Loucy (cell line): ENCODE measurements at regions not wholly inside any gene's neighbourhood (a gene's known extent, or its start where the extent isn't known, plus 50 kb on each side); places are given as distances from the start of the nearest gene placed in this dataset.

Experiments used
- EZH2phosphoT487 ChIP-seq: fragments of 200-600 bp; IDR thresholded peaks from 2 replicates; pipeline ENCODE4 v1.6.1; 2018; ENCODE audit warnings: antibody characterized with exemption, mild to moderate bottlenecking, moderate library complexity, borderline replicate concordance
- TF ChIP-seq, protein P1 (sequence below): fragments of 200-600 bp; sonication (generic); conservative IDR thresholded peaks from 2 replicates; pipeline ENCODE4 v1.5.1; 2014; ENCODE audit warnings: mild to moderate bottlenecking, antibody characterized with exemption, low read length

DNA sequence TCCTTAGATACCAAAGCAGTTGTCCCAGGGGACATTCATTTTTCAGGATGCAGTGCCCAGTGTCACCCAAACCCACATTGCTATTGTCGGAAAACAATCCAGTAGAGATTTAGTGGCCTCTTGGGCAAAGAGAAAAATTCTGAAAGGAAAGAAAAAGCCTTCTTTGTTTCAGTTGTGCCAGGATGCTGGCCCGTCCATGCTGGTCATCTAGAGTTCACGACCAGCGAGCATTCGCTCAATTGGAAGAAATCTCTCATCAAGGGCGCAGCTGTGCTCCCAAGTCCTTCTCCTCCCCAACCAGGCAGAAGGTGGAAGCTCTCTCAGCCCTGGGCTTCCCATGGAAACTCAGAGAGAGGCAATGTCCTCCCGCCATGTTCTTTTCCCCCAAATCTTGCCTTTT lies 123.7 kb downstream of the MTHFS start:
- TF ChIP-seq, protein P1, sequence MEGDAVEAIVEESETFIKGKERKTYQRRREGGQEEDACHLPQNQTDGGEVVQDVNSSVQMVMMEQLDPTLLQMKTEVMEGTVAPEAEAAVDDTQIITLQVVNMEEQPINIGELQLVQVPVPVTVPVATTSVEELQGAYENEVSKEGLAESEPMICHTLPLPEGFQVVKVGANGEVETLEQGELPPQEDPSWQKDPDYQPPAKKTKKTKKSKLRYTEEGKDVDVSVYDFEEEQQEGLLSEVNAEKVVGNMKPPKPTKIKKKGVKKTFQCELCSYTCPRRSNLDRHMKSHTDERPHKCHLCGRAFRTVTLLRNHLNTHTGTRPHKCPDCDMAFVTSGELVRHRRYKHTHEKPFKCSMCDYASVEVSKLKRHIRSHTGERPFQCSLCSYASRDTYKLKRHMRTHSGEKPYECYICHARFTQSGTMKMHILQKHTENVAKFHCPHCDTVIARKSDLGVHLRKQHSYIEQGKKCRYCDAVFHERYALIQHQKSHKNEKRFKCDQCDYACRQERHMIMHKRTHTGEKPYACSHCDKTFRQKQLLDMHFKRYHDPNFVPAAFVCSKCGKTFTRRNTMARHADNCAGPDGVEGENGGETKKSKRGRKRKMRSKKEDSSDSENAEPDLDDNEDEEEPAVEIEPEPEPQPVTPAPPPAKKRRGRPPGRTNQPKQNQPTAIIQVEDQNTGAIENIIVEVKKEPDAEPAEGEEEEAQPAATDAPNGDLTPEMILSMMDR = no peak
- no peak for TF ChIP-seq EZH2phosphoT487
